ENCODE measurements at regions not wholly inside any gene's neighbourhood (a gene's known extent, or its start where the extent isn't known, plus 50 kb on each side); places are given as distances from the start of the nearest gene placed in this dataset.
"Not testable (repeated sequence)": the region's sequence is repeated elsewhere in the genome, so short reads cannot be mapped to it uniquely, and the experiment has no call there.

GRCh38 chr20:58033026-58033536 is 195.4 kb downstream of the ANKRD60 start:
- no peak for DNase-seq

GRCh38 chr20:58032599-58032998 is 195.9 kb downstream of the ANKRD60 start:
- no peak for DNase-seq

GRCh38 chr20:58031350-58031749 is 197.1 kb downstream of the ANKRD60 start:
- DNase-seq, result not testable (repeated sequence)

GRCh38 chr20:58028123-58028522 is 200.3 kb downstream of the ANKRD60 start:
- peak; percentile 44 for DNase-seq

DNA sequence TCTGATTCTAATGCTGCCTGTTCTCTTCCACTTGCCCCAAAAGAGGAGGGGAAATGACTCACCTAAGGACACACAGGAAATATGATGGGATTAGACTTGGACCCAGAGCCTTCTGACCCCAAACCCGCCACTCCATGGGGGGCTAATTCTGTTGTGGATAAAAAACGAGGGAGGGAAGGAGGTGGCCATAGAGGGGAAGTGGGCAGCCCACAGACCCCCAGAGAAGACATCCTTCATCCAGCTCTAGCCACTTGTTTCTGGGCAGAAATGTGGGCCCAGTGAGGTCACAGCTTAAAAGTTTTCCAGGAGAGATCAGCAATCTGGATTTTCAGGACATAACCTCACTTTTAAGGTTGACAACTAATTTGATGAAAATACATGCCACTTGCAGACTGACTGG is 202.1 kb downstream of the ANKRD60 start:
- DNase-seq, result no peak

GRCh38 chr20:58025233-58025632 is 203.2 kb downstream of the ANKRD60 start:
- DNase-seq, result no peak

DNA sequence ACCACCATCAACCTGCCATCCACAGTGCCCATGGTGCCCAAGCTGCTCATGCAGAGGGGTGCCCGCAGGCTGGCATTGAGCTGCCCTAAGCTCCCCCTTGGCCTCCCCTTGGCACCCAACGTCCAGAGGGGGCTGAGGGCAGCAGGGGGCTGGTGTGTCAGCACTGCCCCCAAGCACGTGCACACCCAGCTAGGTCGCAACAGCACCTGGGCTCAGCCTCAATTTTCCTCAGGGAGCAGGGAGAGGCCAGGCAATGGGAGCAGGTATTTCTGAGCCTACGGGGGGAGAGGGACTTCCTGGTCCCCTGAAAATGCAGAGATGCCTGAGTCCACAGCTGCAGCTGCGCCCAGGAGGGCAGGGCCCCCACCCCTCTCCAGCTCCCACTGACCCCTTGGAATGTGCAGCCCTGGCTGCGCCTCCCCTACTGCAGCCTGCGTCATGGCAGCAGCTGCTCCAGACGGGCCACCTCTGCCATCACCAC is 204.2 kb downstream of the ANKRD60 start:
- no peak for DNase-seq

DNA sequence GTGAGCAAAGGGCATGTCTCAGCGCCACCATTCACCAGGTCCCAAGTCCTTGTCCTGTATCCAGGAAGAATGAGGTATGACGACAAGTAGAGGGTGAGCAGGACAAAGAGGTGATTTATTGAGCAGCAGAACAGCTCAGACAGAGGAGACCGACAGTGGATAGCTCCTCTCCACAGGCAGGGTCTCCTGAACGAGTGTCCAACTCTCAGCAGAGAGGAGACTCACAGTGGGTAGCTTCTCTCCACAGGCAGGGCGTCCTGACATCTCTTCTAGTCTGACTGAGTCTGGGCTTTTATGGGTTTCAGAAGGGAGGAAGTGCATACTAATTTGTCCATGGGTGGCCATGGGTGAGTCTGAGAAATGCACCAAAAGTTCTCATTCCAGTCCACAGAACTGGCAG is 204.7 kb downstream of the ANKRD60 start:
- DNase-seq, result no peak

DNA sequence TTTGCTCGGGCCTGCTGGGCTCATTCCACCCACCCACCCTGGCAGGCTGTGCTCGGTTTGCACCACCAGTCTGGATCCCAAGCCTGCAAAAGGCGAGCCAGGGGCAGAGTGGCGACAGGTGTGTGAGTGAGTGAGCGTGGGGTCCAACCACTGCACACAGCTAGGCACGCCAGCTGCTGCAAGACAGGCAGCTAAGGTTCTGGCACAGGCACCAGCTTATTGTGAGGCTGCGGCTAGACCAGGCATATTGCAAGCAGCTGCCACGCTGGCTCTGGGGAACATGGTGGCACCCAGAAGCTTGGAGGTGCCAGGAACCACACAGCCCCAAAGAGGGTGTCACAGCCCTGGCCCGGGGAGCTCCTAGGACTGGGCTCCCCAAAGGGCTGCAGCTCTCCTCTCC is 205.1 kb downstream of the ANKRD60 start:
- DNase-seq, result peak; percentile 10

DNA sequence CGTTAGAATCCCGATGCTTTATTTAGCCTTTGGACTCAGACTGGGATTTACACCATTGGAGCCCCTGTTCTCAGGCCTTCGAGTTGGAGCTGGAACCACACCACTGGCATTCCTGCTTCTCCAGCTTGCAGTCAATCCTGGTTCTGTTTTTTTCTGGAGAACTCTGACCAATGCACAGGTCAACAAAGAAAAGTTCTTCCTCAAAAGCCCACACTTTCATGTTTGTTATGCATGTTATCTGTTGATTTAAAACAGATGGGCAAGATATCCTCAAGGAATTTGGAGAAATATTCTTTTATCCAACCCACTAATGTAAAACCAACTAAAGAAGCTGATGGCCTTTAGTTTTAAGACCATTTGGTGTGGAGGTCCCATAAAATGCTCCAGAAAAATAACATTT is 205.7 kb downstream of the ANKRD60 start:
- DNase-seq, result no peak

DNA sequence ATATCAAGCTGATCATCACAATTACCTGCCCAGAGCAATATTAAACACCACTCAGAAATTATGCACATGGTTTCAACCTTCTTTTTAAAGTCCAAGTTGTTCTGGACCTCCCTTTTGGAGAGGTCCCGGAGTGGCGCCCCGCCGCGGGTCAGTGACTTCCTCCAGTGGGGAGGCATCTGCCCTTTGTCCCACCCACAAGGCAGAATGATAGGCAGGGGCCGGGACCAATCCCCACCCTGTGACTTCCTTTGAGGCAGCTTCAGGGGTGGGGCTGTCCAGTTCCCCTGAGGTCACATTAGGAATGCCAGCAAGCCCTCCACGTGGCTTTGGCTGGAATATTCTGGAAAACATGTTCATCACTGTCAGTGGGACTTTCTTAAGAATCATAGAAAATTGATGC is 207.0 kb downstream of the ANKRD60 start:
- DNase-seq, result no peak

- no peak for DNase-seq
These were observed 207.6 kb downstream of the ANKRD60 start for GRCh38 chr20:58020656-58021454.

DNA sequence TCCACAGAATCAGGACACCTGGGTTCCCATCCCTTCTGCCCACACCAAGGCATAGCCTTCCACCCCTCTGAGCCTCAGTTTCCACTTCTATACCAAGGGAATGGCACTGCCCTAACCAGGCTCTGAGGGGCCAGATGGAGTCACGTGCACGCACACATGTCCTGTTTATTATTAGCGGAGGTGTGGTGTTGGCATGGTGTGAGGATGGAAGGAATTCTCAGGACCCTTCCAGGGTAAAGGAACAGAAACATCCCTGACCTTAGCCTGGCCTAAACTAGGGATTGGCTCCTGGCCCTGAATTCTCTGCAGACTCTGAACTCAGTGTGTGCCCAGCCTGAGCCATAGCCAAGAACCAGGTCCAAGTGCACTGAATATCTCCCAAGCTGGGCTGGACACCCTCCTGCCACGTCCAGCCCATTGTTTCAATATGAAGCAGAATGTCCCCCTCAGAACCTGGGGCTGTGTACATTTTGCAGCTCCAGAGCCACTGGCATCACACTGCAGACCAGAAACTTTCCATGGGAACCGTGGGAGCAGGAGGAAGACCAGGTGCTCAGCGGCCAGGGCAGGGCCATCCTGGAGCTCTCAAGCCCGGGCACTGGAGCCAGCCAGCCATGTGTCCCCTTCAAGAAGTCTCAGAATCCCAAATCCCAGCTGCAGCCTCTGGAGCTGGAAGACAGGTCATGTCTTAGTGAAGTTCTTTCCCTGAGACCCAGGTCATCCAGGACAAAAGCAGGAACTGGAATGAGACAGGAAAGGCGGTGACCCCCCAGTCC is 208.4 kb downstream of the ANKRD60 start:
- DNase-seq, result no peak

DNA sequence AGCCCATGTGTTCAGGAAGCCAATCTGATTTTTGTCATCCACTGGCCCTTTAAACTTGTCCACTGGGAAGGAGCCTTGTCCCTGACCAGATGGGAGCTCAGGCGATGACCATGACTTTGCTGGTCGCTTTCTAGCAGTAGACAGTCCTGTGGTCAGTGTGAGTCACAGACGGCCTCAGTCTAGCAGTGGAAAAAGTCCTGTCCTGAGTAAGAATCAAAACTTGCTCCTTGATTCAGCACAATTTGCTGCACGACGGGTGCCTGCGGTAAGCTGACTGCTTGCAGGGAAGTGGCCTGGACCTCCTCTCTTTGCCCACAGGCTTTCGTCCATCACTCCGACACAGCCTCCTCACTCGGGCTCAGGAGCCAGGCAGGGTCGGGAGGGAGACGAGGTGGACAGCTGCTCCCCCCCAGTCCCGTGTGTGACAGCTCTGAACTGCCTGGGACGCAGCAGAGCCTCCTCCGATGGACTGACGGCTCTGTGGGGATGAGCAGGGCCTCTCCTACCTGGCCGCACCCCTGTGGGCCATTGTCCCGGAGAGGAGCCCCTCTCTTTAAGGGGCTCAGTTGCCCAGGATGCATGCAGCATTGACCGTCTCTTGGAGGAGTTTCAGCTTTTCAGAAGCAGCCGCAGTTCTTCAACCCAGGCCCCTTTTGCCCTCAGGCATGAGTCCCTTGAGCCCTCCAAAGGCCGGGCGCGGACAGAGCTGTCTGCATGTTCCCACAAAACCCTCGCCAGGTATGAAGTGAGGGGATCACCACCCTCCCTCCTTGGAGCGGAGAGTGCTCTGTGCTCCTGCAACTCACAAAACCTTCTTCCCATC is 209.2 kb downstream of the ANKRD60 start:
- no peak for DNase-seq

- no peak for DNase-seq
These were observed 209.9 kb downstream of the ANKRD60 start for GRCh38 chr20:58018590-58018989.

GRCh38 chr20:58017970-58018530 is 210.4 kb downstream of the ANKRD60 start:
- peak; percentile 45 for DNase-seq

DNA sequence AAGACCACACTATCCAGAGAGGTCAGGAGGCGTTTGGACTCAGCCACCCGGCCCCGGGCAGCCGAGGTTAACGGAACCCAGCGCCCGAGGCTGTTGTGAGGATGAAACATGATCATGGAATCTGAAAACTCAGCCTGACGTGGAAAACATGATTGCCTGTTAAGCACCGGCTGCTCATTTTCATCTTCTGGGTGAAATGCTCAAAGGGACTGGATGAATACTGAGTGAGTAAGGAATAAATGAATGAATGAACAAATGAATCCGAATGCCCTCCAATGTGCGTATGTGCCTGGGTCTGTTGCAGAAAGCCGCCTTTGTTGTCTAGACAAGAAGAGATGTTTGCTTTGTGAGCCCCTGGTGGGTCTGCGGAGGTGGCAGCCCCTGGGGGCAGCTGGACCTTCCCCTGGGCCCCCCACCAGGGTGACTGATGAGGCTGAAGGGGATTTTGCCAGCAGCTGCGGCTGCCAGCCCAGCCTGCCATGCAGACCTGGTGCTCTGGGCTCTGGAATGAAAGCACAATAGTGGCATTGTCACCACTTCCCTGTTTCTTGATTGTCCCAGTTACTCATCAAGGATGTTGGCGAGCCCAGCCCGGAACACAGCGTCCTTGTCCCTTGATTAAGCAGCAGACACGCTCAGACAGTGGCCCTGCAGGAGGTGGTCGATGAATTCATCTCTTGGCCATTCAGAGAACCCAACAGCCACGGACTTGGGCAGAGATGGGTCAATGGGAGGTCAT is 211.1 kb downstream of the ANKRD60 start:
- no peak for DNase-seq

DNA sequence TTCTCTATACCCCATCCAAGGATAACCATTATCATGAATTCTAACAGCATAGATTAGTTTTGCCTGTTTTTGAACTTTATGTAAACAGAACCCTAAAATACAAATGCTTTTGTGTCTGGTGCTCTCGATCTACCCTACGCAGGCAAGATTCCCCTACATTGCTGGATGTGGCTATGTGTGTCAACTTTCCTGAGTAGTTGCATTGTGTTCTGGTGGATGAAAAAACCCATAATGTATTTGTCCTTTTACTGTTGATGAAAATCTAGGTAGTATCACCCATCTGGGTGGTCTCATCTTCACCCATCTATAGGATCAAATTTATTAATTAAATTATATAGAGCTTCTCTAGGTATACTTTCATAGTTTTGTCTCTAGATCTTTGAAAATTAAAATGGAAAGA is 211.7 kb downstream of the ANKRD60 start:
- DNase-seq, result no peak

- no peak for DNase-seq
These were observed 213.7 kb downstream of the ANKRD60 start for GRCh38 chr20:58014628-58015315.

DNA sequence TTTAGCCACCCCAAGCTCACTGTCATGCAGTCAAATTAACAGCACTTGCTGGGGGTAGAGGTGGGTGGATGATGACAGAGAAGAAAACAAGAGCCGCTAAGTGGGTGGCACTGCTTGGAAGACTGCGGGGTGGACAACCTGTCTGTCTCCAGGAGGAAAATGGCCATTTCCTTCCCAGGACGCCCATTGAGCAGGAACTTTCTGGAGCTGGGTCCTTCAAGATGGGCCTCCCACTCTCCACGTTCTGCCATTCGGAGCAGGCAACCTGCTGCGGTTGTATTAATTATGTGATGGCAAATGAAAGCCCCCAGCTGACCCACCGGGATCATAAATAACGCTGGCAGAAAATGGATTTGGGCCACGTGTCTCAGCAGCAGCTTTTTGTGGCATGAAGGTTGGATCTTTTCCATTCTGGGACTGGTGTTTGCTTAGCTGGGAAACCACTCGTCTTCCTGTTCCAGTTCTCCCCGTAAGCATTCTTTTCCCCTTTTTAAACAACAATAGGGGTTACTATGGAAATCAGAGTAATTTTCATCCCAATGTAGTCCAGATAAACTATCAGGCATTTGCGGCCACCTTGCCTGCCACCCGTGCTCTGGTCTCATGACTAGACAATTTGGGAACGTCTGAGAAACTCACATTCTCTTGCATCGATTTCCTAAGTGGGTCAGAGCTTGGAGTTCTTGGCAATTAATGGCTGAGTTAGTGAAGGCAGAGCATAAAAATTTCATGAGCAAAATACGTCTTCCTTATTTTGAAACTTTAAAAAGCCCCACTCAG is 215.5 kb downstream of the ANKRD60 start:
- no peak for DNase-seq

All from stimulated activated CD8-positive, alpha-beta memory T cell treated with anti-CD3 and anti-CD28 coated beads, Interleukin-4, amount 100 ng/mL, for 48 hours (primary cell).